HL-60 (cell line): ENCODE measurements at regions not wholly inside any gene's neighbourhood (a gene's known extent, or its start where the extent isn't known, plus 50 kb on each side); places are given as distances from the start of the nearest gene placed in this dataset.

Experiments used
- DNase-seq, 2 experiments: peaks; one replicate each; pipeline ENCODE4 v3.0.0-alpha.2; 2010 to 2020; ENCODE audit warnings: low read depth in 1 of 2, low spot score in 1 of 2
- H3K27ac ChIP-seq: fragments of 250-450 bp; sonication (Bioruptor Pico); replicated peaks from 2 replicates; pipeline ENCODE4 v1.5.1; 2020; ENCODE audit warnings: mild to moderate bottlenecking, moderate library complexity
- H3K27me3 ChIP-seq: fragments of 250-450 bp; sonication (Bioruptor Pico); 2 replicates; pipeline ENCODE4 v1.5.1; 2021; ENCODE audit warnings: mild to moderate bottlenecking, moderate library complexity; ENCODE audit not compliant: insufficient read depth, poor library complexity, severe bottlenecking
- H3K4me3 ChIP-seq: replicated peaks from 2 replicates; pipeline ENCODE4 v1.5.1; 2011; ENCODE audit warnings: mild to moderate bottlenecking, control low read depth, low read length; ENCODE audit not compliant: insufficient read depth
- CTCF ChIP-seq: IDR thresholded peaks from one replicate; pipeline ENCODE4 v1.5.1; 2011; ENCODE audit warnings: low read length, control low read depth, inconsistent platforms; ENCODE audit not compliant: insufficient read depth
- GABPA ChIP-seq: IDR thresholded peaks from 2 replicates; pipeline ENCODE4 v1.6.1; 2012; ENCODE audit warnings: low read depth
- POLR2AphosphoS5 ChIP-seq: IDR thresholded peaks from 2 replicates; pipeline ENCODE4 v1.6.1; 2012; ENCODE audit warnings: low read depth
- REST ChIP-seq: IDR thresholded peaks from 2 replicates; pipeline ENCODE4 v1.6.1; 2012; ENCODE audit warnings: low read depth; ENCODE audit not compliant: insufficient replicate concordance
- SPI1 ChIP-seq: IDR thresholded peaks from 2 replicates; pipeline ENCODE4 v1.6.1; 2012; ENCODE audit warnings: low read depth, mild to moderate bottlenecking, borderline replicate concordance

GRCh38 chr2:52775674-52776073 lies 991.9 kb upstream of the CHAC2 start:
- H3K27ac ChIP-seq: no peak overlapping the region
- H3K27me3 ChIP-seq: no peaks in the 10 kb centered on the region
- no peak for DNase-seq
- no peak overlapping the region for H3K4me3 ChIP-seq
- TF ChIP-seq GABPA (no peak), REST (no peak), SPI1 (no peak), CTCF (no peak), POLR2AphosphoS5 (no peak)

GRCh38 chr2:52765735-52766134 lies 1001.9 kb upstream of the CHAC2 start:
- Histone ChIP-seq H3K27ac (no peak overlapping the region), H3K4me3 (no peak overlapping the region), H3K27me3 (no peaks in the 10 kb centered on the region)
- TF ChIP-seq CTCF: no peak
- no peak for TF ChIP-seq SPI1
- no peak for TF ChIP-seq POLR2AphosphoS5
- TF ChIP-seq REST: no peak
- no peak for TF ChIP-seq GABPA
- no peak for DNase-seq

- DNase-seq: no peak
- TF ChIP-seq GABPA (no peak), REST (no peak), POLR2AphosphoS5 (no peak), CTCF (no peak), SPI1 (no peak)
- H3K4me3 ChIP-seq: no peak overlapping the region
Observed at GRCh38 chr2:52749764-52750163, 1017.8 kb upstream of the CHAC2 start.

More at GRCh38 chr2:52749764-52750163, 1017.8 kb upstream of the CHAC2 start:
- Histone ChIP-seq H3K27me3 (no peaks in the 10 kb centered on the region), H3K27ac (no peak overlapping the region)
